IMR-90 (cell line): ENCODE measurements at regions not wholly inside any gene's neighbourhood (a gene's known extent, or its start where the extent isn't known, plus 50 kb on each side); places are given as distances from the start of the nearest gene placed in this dataset.

Source experiments
- CEBPB ChIP-seq: IDR thresholded peaks from 2 replicates; pipeline ENCODE4 v1.6.1; 2012; ENCODE audit warnings: low read depth, low read length, improper control_type of control experiment
- MXI1 ChIP-seq: IDR thresholded peaks from 2 replicates; pipeline ENCODE4 v1.6.1; 2012; ENCODE audit warnings: low read depth, mild to moderate bottlenecking, low read length, moderate library complexity, borderline replicate concordance
- POLR2A ChIP-seq: IDR thresholded peaks from 2 replicates; pipeline ENCODE4 v1.6.1; 2012; ENCODE audit warnings: mild to moderate bottlenecking, low read depth, low read length
- RAD21 ChIP-seq: IDR thresholded peaks from 2 replicates; pipeline ENCODE4 v1.6.1; 2012; ENCODE audit warnings: low read length, improper control_type of control experiment
- RFX5 ChIP-seq: IDR thresholded peaks from 2 replicates; pipeline ENCODE4 v1.8.0; 2012; ENCODE audit warnings: low read depth, mild to moderate bottlenecking, low read length, moderate library complexity
- SMC3 ChIP-seq: fragments of 150-350 bp; IDR thresholded peaks from 2 replicates; pipeline ENCODE4 v1.6.1; 2016; ENCODE audit warnings: low read depth, mild to moderate bottlenecking, antibody characterized with exemption, low read length, moderate library complexity
- TF ChIP-seq, protein P1 (sequence below): conservative IDR thresholded peaks from 2 replicates; pipeline ENCODE4 v1.5.1; 2012; ENCODE audit warnings: mild to moderate bottlenecking, low read depth, low read length, improper control_type of control experiment

- TF ChIP-seq RAD21 (no peak), MXI1 (no peak), CEBPB (no peak), RFX5 (no peak), POLR2A (no peak), SMC3 (no peak)
- TF ChIP-seq, protein P1, sequence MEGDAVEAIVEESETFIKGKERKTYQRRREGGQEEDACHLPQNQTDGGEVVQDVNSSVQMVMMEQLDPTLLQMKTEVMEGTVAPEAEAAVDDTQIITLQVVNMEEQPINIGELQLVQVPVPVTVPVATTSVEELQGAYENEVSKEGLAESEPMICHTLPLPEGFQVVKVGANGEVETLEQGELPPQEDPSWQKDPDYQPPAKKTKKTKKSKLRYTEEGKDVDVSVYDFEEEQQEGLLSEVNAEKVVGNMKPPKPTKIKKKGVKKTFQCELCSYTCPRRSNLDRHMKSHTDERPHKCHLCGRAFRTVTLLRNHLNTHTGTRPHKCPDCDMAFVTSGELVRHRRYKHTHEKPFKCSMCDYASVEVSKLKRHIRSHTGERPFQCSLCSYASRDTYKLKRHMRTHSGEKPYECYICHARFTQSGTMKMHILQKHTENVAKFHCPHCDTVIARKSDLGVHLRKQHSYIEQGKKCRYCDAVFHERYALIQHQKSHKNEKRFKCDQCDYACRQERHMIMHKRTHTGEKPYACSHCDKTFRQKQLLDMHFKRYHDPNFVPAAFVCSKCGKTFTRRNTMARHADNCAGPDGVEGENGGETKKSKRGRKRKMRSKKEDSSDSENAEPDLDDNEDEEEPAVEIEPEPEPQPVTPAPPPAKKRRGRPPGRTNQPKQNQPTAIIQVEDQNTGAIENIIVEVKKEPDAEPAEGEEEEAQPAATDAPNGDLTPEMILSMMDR: no peak
These were observed 409.7 kb downstream of the SHANK2 start for GRCh38 chr11:70842701-70843100.
